Transverse colon (tissue), 4 donors: ENCODE measurements at regions not wholly inside any gene's neighbourhood (a gene's known extent, or its start where the extent isn't known, plus 50 kb on each side); places are given as distances from the start of the nearest gene placed in this dataset.

ENCODE experiments used
- DNase-seq: peaks from one replicate; pipeline ENCODE4 v3.0.0-alpha.2; 2019
- H3K27ac ChIP-seq, 4 donors: fragments of 200-600 bp; sonication (generic); 2 replicates each; pipeline ENCODE4 v1.5.1; 2016 to 2018; ENCODE audit warnings: inconsistent platforms in 4 of 4
- H3K27me3 ChIP-seq: fragments of 200-600 bp; sonication (generic); 2 replicates; pipeline ENCODE4 v1.5.1; 2017; ENCODE audit warnings: inconsistent platforms
- H3K36me3 ChIP-seq, 4 donors: fragments of 200-600 bp; sonication (generic); 2 replicates each; pipeline ENCODE4 v1.5.1; 2017 to 2019; ENCODE audit warnings: inconsistent platforms in 4 of 4
- H3K4me1 ChIP-seq, 4 donors: fragments of 200-600 bp; sonication (generic); 2 replicates each; pipeline ENCODE4 v1.5.1; 2017 to 2020; ENCODE audit warnings: inconsistent platforms in 4 of 4
- H3K4me3 ChIP-seq, 4 donors: fragments of 200-600 bp; sonication (generic); 1 replicate in 1 of 4; 2 replicates in 3 of 4; pipeline versions ENCODE4 v1.5.1 to v1.6.1; 2017 to 2019; ENCODE audit warnings: inconsistent platforms in 4 of 4
- H3K9me3 ChIP-seq, 2 donors: fragments of 200-600 bp; sonication (generic); 2 replicates each; pipeline ENCODE4 v1.5.1; 2017 to 2019; ENCODE audit warnings: inconsistent platforms in 2 of 2
- EP300 ChIP-seq: sonication (generic); formaldehyde crosslinking; IDR thresholded peaks from one replicate; pipeline ENCODE4 v1.6.1; 2017; ENCODE audit warnings: antibody characterized with exemption, low read depth
- POLR2A ChIP-seq: fragments of 450-650 bp; IDR thresholded peaks from one replicate; pipeline ENCODE4 v1.6.1; 2016; ENCODE audit warnings: antibody characterized with exemption, mild to moderate bottlenecking, moderate library complexity
- POLR2AphosphoS5 ChIP-seq, 3 donors: sonication (generic); formaldehyde crosslinking; IDR thresholded peaks; one replicate each; pipeline ENCODE4 v1.6.1; 2016; ENCODE audit warnings: antibody characterized with exemption in 3 of 3
- WGBS, 2 donors: methylation state at CpG; one replicate each; pipeline ENCODE4 v1.1.5; 2018; ENCODE audit warnings: low coverage in 1 of 2; 5-methylcytosine and 5-hydroxymethylcytosine counted together
- in situ Hi-C, 4 donors: fragments of 200-750 bp; cut with MboI; loops; one replicate each; pipeline versions ENCODE4 v1.15.0 to v1.15.1; 2017; ENCODE audit warnings: low sequenced_read_pairs in 3 of 4, low pct_ligation_motif_present in 1 of 4, low pct_unique_long_range_greater_than_20kb in 1 of 4
- intact Hi-C: fragments of 100-400 bp; cut with DNase I; formaldehyde crosslinking; loops from one replicate; pipeline ENCODE4 v1.15.1; 2023; ENCODE audit warnings: low total_unique reads
- small RNA-seq, 4 donors: library from RNA; depleted of rRNA; stranded (forward); fragments of <200 nt; gene quantifications; one replicate each; pipeline ENCODE3, GENCODE V24; 2016
- TF ChIP-seq, protein P1 (sequence below), 5 experiments: fragments of 200-600 bp in 3 of 5; fragments of 450-650 bp in 2 of 5; sonication (generic) in 3 of 5; IDR thresholded peaks; 1 replicate in 2 of 5; 2 replicates in 3 of 5; pipeline ENCODE4 v1.5.1; 2016 to 2017; ENCODE audit warnings: antibody characterized with exemption in 5 of 5, inconsistent platforms in 3 of 5, mild to moderate bottlenecking in 2 of 5, moderate library complexity in 1 of 5

GRCh38 chr11:105193260-105193659 is 53.7 kb upstream of the CARD18 start:
- Histone ChIP-seq H3K27me3 (no peaks in the 10 kb centered on the region), H3K4me3 (no peak overlapping the region), H3K4me1 (no peaks in the 10 kb centered on the region), H3K27ac (no peak overlapping the region), H3K36me3 (no peaks in the 10 kb centered on the region), H3K9me3 (no peaks in the 10 kb centered on the region)
- 80 to 91% methylated on average over 2 of the region's 2 CpGs for WGBS, 2 donors
- in situ Hi-C loops (no loop called here), intact Hi-C loops (no loop called here)
- no peak for DNase-seq
- TF ChIP-seq POLR2A (no peak), POLR2AphosphoS5 (IDR thresholded peaks at IDR 0.05) (no peak), EP300 (no peak)
- TF ChIP-seq, protein P1, sequence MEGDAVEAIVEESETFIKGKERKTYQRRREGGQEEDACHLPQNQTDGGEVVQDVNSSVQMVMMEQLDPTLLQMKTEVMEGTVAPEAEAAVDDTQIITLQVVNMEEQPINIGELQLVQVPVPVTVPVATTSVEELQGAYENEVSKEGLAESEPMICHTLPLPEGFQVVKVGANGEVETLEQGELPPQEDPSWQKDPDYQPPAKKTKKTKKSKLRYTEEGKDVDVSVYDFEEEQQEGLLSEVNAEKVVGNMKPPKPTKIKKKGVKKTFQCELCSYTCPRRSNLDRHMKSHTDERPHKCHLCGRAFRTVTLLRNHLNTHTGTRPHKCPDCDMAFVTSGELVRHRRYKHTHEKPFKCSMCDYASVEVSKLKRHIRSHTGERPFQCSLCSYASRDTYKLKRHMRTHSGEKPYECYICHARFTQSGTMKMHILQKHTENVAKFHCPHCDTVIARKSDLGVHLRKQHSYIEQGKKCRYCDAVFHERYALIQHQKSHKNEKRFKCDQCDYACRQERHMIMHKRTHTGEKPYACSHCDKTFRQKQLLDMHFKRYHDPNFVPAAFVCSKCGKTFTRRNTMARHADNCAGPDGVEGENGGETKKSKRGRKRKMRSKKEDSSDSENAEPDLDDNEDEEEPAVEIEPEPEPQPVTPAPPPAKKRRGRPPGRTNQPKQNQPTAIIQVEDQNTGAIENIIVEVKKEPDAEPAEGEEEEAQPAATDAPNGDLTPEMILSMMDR (IDR thresholded peaks at IDR 0.05), result no peak

- no peak for DNase-seq
- H3K4me1 ChIP-seq, result no peaks in the 10 kb centered on the region
- intact Hi-C loops, result no loop called here
- no peak overlapping the region for H3K4me3 ChIP-seq
- TF ChIP-seq EP300, result no peak
- TF ChIP-seq, protein P1 (IDR thresholded peaks at IDR 0.05), result no peak
- no peak for TF ChIP-seq POLR2AphosphoS5 (IDR thresholded peaks at IDR 0.05)
- TF ChIP-seq POLR2A, result no peak
- no peaks in the 10 kb centered on the region for H3K27me3 ChIP-seq
- in situ Hi-C loops, result no loop called here
- no peaks in the 10 kb centered on the region for H3K9me3 ChIP-seq
- H3K27ac ChIP-seq, result no peak overlapping the region
- H3K36me3 ChIP-seq, result no peaks in the 10 kb centered on the region
Measured at GRCh38 chr11:105192115-105192514, 52.5 kb upstream of the CARD18 start.

GRCh38 chr11:105189581-105189980 is 50.0 kb upstream of the CARD18 start:
- TF ChIP-seq EP300, result no peak
- no peak for TF ChIP-seq POLR2AphosphoS5 (IDR thresholded peaks at IDR 0.05)
- no peak for TF ChIP-seq POLR2A
- TF ChIP-seq, protein P1 (IDR thresholded peaks at IDR 0.05), result no peak
- no peaks in the 10 kb centered on the region for H3K4me1 ChIP-seq
- H3K36me3 ChIP-seq, result no peaks in the 10 kb centered on the region
- no peaks in the 10 kb centered on the region for H3K27me3 ChIP-seq
- no peak overlapping the region for H3K27ac ChIP-seq
- no peak for DNase-seq
- intact Hi-C loops (no loop called here), in situ Hi-C loops (no loop called here)
- H3K4me3 ChIP-seq, result no peak overlapping the region
- WGBS, 2 donors, result 56 to 78% methylated on average over 2 of the region's 2 CpGs
- H3K9me3 ChIP-seq, result no peaks in the 10 kb centered on the region

Small RNAs in the stretch of these regions (small RNA-seq; reads per million reads assigned to genes)
- gene AP003181.1 (0 reads per million in 4 donors), gene RF00017 (0 reads per million in 4 donors)
